Ascending aorta (tissue), 2 donors: ENCODE measurements at regions not wholly inside any gene's neighbourhood (a gene's known extent, or its start where the extent isn't known, plus 50 kb on each side); places are given as distances from the start of the nearest gene placed in this dataset.
A peak's percentile ranks its signal among the peaks of the same experiment; 100 is the strongest.

ENCODE experiments used
- DNase-seq, 2 donors: peaks; one replicate each; pipeline ENCODE4 v3.0.0-alpha.2; 2019; ENCODE audit warnings: low spot score in 2 of 2
- H3K27ac ChIP-seq, 2 donors: fragments of 200-600 bp; sonication (generic); one replicate each; pipeline ENCODE4 v1.5.1; 2016 to 2017; ENCODE audit warnings: mild to moderate bottlenecking in 1 of 2
- H3K27me3 ChIP-seq: fragments of 200-600 bp; sonication (generic); one replicate; pipeline ENCODE4 v1.5.1; 2017
- H3K36me3 ChIP-seq, 2 donors: fragments of 200-600 bp; sonication (generic); one replicate each; pipeline ENCODE4 v1.5.1; 2016
- H3K4me1 ChIP-seq, 2 donors: fragments of 200-600 bp; sonication (generic); one replicate each; pipeline ENCODE4 v1.5.1; 2016 to 2017; ENCODE audit warnings: mild to moderate bottlenecking in 1 of 2
- H3K4me3 ChIP-seq, 2 donors: fragments of 200-600 bp; sonication (generic); one replicate each; pipeline ENCODE4 v1.5.1; 2016 to 2017; ENCODE audit warnings: mild to moderate bottlenecking in 1 of 2
- H3K9me3 ChIP-seq, 2 donors: fragments of 200-600 bp; sonication (generic); one replicate each; pipeline ENCODE4 v1.5.1; 2016
- CTCF ChIP-seq, 3 experiments: fragments of 200-600 bp in 2 of 3; fragments of 450-650 bp in 1 of 3; sonication (generic) in 2 of 3; IDR thresholded peaks; one replicate each; pipeline ENCODE4 v1.5.1; 2016 to 2019; ENCODE audit warnings: antibody characterized with exemption in 3 of 3, mild to moderate bottlenecking in 1 of 3, moderate library complexity in 1 of 3
- intact Hi-C: fragments of 100-400 bp; cut with DNase I; formaldehyde crosslinking; loops from one replicate; pipeline ENCODE4 v1.15.1; 2023

- H3K9me3 ChIP-seq = no peaks in the 10 kb centered on the region
- H3K27me3 ChIP-seq = no peaks in the 10 kb centered on the region
- no peak for DNase-seq
- peak overlapping the region; percentile 83 to 91 for H3K27ac ChIP-seq
- intact Hi-C loops = loop anchor here (5.0 kb wide), 1 partner anchor 71 kb away; the partner anchor contains the start of gene FGFR2
- no peaks in the 10 kb centered on the region for H3K36me3 ChIP-seq
- H3K4me3 ChIP-seq = peak overlapping the region in 1 of 2 donors; percentile 51
- TF ChIP-seq CTCF (IDR thresholded peaks at IDR 0.05) = no peak
- peaks cover 7 to 8% of the 10 kb centered on the region in 2 donors for H3K4me1 ChIP-seq
Measured at GRCh38 chr10:121667948-121668313, 69.7 kb upstream of the FGFR2 start.

GRCh38 chr10:121665809-121666208, 67.6 kb upstream of the FGFR2 start:
- Histone ChIP-seq H3K36me3 (no peaks in the 10 kb centered on the region), H3K27me3 (no peaks in the 10 kb centered on the region), H3K4me3 (no peak overlapping the region), H3K4me1 (peaks cover 7 to 8% of the 10 kb centered on the region in 2 donors), H3K27ac (no peak overlapping the region), H3K9me3 (no peaks in the 10 kb centered on the region)
- no peak for DNase-seq
- TF ChIP-seq CTCF (IDR thresholded peaks at IDR 0.05) = no peak
- intact Hi-C loops = loop anchor here (5.0 kb wide), 1 partner anchor 69 kb away; the partner anchor contains the start of gene FGFR2

- DNase-seq = no peak
- Histone ChIP-seq H3K36me3 (no peaks in the 10 kb centered on the region), H3K27ac (no peak overlapping the region), H3K9me3 (no peaks in the 10 kb centered on the region), H3K4me1 (peaks cover 7 to 8% of the 10 kb centered on the region in 2 donors), H3K27me3 (no peaks in the 10 kb centered on the region), H3K4me3 (no peak overlapping the region)
- no peak for TF ChIP-seq CTCF (IDR thresholded peaks at IDR 0.05)
- intact Hi-C loops = loop anchor here (5.0 kb wide), 1 partner anchor 67 kb away; the partner anchor contains the start of gene FGFR2
Measured at GRCh38 chr10:121664671-121665070, 66.4 kb upstream of the FGFR2 start.

DNA sequence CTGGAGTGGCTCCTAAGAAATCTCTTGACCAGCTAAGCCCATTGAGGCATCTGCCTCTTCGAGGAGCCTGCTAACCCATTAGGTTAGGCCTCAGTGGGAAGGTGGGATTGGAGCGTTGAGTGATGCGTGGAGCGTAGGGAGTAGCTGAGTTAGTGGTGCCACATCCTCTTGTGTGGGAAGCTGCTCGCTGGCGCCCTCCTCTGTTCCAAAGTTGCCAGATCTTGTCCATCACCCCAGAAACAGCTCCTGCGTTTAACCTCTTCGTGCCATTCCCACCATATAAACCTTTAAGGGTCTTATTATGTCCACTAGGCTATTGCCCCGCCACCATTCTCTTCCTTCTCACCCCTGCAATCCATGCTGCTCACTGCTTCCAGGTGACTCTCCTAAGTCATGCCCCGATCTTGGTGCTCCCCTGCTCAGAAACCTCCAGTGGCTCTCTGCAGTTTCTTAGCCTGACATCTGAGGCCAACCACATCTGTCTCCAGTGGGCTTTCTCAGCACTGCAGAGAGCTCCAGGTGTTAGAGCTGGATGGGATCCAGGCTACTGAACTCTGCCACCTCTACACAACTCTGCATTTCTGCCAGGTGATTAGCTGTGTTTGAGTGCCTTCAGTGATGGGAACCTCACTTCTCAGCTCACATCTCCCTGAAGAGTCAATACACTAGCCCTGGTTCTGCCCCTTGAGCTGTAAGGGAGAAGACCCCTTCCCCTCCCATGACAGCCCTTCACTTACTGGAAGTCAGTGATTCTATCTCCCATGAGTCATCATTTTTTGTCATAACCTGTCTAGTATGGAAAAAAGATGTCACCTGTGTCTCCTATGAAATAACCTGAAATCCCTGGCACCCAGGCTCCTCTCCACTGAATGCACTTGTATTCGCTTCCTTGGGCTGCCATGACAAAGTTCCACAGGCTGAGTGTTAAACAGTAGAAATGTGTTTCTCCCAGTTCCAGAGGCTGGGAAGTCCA, 65.0 kb upstream of the FGFR2 start:
- Histone ChIP-seq H3K27ac (no peak overlapping the region), H3K36me3 (no peaks in the 10 kb centered on the region), H3K27me3 (no peaks in the 10 kb centered on the region), H3K9me3 (no peaks in the 10 kb centered on the region), H3K4me1 (peaks cover 7 to 8% of the 10 kb centered on the region in 2 donors), H3K4me3 (no peak overlapping the region)
- intact Hi-C loops = no loop called here
- TF ChIP-seq CTCF (IDR thresholded peaks at IDR 0.05) = no peak
- no peak for DNase-seq

DNA sequence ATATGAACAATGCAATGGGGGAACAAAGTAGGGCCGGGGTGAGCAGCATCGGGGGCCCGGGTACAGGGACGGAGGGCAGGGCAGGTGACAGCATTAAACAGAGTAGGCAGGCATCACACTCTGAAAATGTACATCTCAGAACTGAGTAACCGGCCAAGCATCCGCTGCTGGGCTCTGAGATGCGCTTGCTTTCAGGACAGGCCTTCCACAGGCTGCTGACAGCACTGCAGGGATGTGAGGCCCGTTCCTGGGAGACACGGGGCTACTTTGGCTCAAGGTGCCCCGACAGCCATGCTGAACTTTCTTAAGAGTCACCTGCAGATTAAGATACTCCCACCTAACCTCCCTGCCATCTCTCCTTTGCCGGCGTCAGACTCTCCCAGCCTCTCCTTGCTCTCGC, 64.3 kb upstream of the FGFR2 start:
- no peak overlapping the region for H3K4me3 ChIP-seq
- H3K36me3 ChIP-seq = no peaks in the 10 kb centered on the region
- DNase-seq = no peak
- H3K9me3 ChIP-seq = no peaks in the 10 kb centered on the region
- intact Hi-C loops = no loop called here
- H3K4me1 ChIP-seq = peaks cover under 1% of the 10 kb centered on the region in 2 donors
- H3K27me3 ChIP-seq = no peaks in the 10 kb centered on the region
- TF ChIP-seq CTCF (IDR thresholded peaks at IDR 0.05) = no peak
- H3K27ac ChIP-seq = no peak overlapping the region
